T1000 (cell line): ENCODE measurements at regions not wholly inside any gene's neighbourhood (a gene's known extent, or its start where the extent isn't known, plus 50 kb on each side); places are given as distances from the start of the nearest gene placed in this dataset.
"Not testable (repeated sequence)": the region's sequence is repeated elsewhere in the genome, so short reads cannot be mapped to it uniquely, and the experiment has no call there.

Experiments used
- DNase-seq: peaks from one replicate; lab custom pipeline; 2025; ENCODE audit warnings: mixed read lengths; lab: John Stamatoyannopoulos, UW

DNA sequence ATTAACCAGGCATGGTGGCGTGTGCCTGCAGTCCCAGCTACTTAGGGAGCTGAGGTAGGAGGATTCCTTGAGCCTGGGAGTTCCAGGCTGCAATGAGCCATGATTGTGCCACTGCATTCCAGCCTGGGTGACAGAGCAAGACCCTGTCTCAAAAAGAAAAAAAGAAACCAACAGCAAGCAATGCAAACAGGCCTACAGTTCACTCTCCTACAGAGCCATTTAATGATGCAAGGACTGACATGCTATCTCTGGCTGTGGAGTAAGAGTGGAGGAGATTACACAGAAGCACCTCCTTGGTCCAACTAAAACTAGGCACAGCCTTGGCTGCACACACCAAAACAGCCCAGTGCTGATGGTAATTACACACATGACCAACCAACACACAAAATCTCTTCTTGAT, 127.5 kb upstream of the SOD1 start:
- DNase-seq, result no peak

DNA sequence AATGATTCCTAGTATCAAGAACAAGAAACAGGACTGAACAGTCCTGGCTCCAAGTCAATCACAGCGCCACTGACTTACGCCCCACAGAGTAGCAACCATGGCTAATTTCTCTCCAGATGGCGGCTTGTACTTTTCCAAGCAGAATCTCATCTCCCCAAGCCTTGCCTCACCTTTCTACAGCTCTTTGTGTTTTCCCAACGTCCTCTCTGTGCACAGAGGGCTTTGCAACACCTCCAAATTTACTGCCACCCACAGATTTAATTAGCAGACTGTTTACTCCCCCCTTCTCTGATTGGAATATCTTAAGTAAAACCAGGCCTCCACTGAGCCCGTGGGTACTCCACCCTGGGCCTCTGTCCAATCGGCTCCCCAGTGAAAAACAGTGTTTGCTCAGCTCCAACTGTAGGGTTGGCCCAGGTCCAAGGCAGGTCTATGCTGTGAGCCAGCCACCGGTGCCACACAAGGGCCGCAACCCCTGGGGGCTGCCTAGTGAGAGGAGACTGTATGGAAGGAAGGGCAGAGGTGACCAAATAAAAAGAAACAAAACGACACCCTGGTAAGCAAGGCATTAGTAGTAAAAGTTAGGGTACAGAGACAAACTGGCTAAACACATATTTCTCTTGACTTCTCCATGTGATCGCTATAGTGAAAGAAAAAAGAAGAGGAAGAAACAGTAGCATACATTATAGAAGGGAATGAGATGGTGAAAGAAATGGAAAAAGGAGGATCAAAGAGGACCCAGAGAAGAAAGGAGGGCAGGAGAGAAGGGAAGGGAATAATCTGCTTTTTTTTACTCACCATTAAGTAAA, 128.4 kb upstream of the SOD1 start:
- no peak for DNase-seq

DNA sequence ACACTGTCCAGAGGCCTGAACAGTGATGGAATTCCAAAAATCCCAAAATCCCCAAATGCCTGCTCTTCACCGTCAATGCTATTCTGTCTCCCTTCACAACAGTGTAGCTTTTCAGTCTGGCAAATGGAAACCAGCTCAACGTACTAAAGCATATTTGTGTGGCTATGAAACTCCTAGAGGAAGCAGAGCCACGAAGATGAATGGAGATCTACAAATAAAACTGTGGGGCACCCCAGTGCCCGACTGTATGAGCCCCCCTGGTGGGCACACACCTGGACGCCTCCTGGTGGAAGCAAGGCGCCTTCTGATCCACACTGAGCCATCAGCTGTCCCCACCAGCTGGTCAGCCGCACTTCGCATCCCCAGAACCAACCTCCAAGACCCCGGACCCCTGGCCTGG, 129.1 kb upstream of the SOD1 start:
- no peak for DNase-seq

DNA sequence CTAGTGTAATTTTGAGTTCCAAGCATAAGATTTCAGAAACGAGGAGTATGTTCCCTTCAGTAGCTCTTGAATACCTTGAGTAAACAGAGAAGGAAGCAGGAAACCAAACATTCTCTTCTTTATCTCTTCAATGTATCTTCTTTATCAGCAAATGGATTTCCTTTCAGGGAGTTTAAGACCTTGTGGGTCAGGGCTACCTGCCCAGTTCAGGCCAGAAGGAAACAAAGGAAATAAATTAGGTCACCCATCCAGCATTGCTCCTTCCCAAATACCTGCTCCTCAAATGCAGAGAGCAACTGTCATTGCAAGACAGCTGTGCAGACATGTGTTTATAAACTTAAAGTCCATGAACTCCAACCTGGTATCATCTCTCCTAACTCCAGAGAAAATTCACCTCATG, 130.1 kb upstream of the SOD1 start:
- no peak for DNase-seq

DNA sequence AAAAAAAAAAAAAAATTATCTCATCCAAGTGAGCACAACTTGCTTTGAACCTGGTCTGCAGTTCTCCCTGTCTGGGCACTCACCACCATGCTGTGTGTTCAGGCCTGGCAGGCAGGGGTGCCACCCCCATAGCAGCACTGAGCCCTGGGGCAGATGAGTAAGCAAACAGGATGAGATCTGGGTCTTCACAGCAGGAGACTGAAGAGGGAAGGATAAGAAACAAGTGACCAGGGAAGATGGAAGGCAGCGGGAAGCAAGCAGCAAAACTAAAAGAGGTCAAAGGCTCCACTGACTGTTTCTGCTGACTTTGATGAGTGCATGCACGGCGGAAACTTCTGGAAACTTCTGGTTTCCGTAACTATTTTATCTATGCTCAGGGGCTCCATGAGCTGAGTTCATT, 133.5 kb upstream of the SOD1 start:
- DNase-seq, result peak; percentile 76

DNA sequence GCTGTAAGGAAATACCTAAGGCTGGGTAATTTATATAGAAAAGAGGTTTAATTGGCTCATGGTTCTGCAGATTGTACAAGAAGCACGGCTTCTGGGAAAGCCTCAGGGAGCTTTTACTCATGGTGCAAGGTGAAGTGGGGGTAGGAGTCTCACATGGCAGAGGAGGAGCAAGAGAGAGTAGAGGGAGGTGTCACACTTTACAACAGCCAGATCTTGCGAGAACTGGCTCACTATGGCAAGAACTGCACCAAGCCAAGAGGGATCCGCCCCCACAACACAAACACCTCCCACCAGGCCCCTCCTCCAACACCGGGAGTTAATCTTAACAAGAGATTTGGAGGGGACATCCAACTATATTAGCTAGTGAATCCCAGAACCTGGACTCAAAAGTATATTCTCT, 135.4 kb upstream of the SOD1 start:
- no peak for DNase-seq

DNA sequence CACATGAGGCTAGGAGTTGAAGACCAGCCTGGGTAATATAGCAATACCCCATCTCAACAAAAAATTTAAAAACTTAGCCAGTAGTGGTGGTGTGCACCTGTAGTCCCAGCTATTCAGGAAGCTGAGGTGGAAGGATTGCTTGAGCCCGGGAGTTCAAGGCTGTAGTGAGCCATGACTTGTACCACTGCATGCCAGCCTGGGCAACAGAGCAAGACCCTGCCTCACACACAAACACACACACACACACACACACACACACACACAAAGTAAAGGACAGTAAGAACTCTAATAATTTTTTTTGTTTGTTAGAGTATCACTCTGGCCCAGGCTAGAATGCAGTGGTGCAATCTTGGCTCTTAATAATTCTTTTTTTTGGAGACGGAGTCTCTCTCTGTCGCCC, 138.0 kb upstream of the SOD1 start:
- DNase-seq, result no peak

DNA sequence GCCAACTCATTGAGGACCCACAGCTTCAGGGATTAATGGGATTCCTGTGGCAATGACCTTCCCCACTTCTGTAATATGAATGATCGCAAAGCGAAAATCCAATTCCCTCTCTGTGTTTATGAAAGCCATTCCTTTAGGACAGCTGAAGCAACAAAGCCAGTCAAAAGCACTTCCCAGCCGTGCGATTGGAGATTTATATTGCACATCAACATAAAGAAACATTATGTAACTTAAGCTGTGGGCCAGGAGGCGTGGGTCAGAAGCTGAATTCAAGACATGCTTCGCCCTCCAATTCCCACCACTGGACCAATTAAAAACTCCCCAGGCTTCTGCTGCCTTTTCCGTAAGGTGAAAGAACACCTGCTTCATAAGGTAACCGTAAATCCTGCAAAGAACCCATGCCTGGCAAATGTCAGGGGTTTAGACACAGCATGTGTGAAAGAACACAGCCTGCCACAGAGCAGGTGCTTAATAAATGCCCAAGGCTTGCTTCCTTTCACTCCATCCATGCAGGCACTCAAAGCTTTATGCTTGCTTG, 138.9 kb upstream of the SOD1 start:
- no peak for DNase-seq

DNA sequence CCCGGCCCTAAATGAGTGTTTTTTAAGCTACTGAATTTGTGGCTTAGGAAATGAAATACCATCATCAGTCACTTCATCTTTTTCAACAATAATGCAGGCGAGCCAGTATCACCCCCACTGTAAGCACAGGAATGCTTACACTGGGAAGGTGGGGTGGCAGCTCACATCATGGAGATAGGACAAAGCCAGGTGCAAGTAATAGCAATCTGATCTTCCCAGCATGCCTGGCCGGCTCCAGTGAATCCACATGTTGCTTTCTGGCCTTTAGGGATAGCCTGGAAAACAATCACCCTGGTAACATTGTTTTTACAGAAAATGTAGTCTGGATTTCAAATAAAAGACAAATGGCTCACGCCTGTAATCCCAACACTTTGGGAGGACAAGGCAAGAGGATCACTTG, 140.9 kb upstream of the SOD1 start:
- DNase-seq, result no peak

DNA sequence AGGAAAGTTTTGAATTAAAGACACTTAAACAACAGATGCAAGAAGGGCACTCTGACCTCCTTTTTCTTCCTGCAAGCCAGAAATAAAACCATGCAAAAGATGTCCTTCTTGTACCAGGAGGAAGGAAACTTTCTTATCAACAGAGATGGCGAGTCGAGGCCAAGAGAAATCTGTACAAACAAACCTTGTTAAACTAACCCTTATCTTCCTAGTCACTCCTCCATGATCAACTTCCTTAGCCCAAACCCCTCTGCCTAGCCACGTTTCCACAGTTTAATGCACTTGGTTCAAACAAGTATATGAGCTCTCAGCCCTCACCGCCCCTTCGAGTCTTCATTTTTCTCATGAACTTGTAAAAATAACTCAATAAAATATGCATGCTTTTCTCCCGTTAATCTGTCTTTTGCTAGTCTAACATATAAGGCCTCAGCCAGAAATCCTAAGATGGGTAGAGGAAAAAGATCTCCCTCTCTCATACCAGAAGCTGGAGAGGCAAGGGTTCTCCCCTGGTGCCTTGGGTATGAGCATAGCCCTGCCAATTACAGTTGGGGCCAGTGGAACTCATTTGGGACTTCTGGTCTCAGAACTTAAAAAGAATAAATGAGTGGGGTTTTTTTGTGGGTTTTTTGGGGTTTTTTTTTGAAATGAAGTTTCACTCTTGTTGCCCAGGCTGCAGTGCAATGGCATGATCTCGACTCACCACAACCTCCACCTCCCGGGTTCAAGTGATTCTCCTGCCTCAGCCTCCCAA, 141.7 kb upstream of the SOD1 start:
- no peak for DNase-seq

DNA sequence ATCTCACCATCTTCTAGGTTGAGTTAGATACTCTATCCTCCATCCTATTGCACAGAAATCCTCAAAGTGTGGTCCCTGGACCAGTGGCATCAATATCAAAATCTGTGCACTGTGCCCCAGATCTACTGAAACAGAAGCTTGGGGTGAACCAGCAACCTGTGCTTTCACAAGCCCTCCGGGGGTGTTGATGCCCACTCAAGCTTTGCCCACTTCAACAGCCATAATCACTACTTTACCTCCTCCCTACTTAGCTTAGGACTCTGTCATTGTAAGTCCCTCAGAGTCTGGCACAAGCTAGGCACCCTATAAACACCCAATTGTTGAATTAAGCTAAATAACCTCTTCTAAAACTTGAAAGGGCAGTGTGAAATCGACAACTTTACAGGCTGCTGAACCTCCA, 144.2 kb upstream of the SOD1 start:
- no peak for DNase-seq

DNA sequence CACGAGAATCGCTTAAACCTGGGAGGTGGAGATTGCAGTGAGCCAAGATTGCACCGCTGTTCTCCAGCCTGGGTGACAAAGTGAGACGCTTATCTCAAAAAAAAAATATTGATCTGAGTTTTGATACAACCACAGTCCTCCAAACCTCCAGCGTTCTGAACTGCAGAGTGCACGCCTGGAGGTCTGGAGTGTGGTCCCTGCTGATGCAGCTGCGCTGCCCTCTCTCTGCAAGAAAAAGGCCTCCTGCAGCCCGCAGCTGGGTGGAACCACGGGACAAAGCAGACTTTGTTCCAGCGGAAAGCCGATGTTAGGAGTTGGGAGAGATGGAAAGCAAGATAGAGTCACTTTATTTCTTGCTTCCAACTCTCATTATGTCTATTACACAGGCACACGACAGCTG, 144.9 kb upstream of the SOD1 start:
- DNase-seq, result no peak

DNA sequence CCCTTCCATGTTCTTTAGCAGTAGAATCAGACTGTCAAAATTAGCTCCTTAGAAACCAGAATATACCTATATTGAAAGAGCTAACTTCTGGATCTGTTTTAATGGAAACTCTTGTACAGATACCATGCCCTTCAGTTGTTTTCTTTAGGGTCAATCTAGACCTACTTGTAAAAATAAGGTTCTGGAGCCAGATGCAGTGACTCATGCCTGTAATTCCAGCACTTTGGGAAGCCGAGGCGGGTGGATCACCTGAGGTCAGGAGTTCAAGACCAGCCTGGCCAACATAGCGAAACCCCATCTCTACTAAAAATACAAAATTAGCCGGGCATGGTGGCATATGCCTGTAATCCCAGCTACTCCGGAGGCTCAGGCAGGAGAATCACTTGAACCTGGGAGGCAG, 146.0 kb upstream of the SOD1 start:
- not testable (repeated sequence) for DNase-seq

DNA sequence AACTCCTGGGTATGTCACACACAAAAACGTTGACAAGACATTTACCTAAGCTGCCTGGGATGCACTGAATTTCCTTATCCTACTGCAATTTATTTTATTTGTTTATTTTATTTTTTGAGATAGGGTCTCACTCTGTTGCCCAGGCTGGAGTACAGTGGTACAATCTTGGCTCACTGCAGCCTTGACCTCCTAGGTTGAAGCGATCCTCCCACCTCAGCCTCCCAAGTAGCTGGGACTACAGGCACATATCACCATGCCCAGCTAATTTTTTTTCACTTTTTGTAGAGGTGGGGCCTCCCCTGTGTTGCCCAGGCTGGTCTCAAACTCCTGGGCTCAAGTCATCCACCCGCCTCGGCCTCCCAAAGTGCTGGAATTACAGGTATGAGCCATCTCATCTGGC, 147.5 kb upstream of the SOD1 start:
- DNase-seq, result not testable (repeated sequence)

DNA sequence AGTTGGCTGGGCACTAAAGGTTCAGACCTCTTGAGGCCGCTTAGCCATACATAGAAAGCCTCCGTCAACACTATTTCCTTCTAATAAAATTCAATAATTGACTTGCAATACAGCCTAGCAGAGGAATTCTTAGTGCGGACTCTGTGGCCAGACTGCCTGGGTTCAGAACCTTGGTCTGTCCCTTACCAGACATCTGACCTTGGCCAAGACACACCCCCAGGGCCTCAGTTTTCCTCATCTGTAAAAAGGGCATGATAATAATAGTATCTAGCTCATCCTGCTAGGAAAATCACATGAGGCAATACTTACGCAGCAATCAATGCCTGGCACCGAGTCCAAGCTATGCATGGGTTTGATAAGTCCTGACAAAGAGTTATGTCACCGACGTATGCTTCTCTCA, 148.2 kb upstream of the SOD1 start:
- no peak for DNase-seq

DNA sequence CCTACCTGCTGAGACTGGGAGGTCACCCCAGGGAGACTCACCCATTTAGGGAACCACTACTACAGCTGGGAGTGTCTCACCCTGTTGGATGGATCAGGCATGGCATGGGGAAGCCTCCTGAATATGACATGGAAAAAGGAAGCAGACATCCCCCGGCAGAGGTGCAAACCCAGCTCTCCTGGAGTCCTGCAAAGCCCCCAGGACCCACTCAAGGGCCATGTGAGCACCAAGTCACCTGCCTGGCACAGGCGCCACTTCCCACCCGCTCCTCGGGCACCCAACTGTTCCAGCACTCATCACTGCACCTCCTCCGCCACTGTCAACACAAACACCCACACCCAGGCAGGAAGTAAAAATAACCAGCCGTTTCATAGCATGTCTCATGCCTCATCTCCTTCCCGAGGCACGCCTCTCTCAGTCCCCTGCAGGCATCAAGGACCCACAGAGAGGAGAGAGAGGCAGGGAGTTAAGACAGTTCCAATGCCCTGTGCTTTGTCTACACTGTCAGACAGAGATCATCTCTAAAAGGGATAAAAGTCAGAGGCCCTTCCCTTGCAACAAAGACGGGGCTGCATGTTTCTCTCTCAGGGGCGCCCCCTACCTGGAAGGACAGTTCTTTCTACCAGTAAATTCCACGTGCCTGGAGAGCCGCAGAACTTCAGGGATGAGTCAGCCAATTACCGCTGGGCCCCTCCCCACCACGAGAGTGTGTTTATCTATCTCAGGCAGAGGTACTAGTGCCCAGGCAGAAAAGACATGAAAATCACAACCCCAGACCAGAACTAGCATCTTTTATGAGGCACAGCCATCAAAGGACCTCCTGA, 150.1 kb upstream of the SOD1 start:
- peak; percentile 74 for DNase-seq

DNA sequence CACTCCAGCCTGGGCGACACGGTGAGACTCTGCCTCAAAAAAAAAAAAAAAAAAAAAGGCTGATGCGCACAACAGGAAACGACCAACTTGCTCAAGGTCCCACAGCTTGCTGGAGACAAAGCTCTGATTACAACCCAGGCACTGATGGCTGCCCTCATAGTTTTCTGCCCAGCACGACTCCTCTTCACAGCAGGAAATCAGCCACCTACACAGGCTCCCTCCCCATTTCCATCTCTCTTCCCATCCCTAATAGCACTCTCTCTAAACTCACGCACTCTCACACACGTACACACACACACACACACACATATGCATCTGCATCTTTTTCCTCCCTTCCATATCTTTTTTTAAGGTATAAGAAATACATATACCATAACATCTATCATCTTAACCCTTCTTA, 153.5 kb upstream of the SOD1 start:
- no peak for DNase-seq

DNA sequence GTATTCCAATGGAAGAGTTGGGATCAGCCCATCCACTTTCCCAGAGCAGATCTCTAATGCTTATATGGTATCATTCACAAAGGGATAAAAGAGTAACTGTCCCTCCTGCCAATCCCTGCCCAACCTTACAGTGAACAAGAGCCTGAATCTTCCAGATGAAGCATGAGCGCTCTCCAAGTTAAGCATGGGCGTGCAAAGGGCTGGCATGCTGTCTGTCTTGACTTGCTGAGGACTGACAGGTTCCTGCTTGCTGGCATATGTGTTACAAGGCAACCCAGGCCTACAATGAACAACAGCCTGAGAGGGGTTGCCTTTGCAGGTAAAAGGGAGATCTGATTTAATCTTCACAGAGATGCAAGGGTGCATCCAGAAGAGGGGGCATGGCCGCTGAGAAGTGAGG, 155.6 kb upstream of the SOD1 start:
- DNase-seq, result no peak

DNA sequence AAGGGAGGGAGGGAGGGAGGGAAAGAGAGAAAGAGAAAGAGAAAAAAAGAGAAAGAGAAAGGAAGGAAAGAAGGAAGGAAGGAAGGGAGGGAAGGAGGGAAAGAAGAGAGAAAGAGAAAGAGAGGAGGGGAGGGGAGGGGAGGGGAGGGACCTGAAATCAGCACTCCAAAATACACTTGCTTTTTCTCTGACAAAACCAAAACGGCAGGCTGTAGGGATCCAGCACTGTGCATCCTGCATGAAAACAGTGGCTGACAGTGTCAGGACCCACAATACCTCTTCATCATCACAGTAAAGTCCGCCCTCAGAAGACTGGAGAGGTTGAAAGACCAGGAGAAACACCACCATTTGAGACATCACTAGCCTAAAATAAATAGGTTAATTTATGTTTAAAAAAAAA, 156.0 kb upstream of the SOD1 start:
- no peak for DNase-seq

DNA sequence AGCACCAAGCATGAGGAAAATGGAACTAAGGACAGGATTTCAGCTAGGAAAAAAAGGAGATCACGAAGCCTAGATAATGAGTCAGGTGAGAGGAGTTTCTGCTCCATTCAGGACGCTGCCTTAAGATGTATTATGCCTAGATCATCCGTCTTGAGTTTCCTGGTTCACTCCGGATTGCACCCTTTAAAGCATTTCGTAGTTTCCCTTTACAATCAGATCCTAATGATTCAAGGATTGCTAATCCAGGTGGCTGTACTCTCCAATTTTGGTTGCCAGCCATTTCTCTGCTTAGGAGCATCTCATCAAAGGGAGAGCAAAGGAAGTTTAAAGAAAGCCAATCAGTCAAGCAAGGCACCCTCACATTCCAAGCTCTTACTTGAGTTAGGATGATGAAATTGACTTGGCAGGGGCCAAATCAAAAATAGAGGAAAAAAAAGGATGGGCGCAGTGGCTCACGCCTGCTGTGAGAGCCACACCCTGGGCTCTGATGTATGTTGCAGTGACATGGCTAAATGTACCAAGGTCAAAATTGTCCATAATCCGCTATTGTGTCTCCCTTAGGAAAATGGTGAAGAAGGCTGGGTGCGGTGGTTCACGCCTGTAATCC, 156.9 kb upstream of the SOD1 start:
- DNase-seq, result no peak

DNA sequence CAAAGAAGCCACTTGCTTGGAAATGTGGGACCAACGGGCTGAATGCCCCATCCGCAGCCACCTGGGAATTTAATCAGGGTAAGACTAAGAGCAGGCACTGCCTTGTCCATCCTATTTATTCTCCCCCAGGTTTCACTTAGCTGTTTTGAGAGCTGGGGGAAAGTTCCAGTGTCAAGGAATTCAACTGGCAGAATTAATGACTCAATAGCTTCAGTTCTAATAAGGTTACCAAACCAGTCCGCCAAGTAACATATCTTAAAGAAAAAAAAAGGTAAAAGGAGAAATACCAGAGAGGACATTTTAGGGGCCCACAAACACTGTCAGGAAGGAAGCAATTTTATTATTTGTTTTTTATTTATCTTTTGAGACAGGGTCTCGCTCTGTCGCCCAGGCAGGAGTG, 157.6 kb upstream of the SOD1 start:
- DNase-seq, result no peak

DNA sequence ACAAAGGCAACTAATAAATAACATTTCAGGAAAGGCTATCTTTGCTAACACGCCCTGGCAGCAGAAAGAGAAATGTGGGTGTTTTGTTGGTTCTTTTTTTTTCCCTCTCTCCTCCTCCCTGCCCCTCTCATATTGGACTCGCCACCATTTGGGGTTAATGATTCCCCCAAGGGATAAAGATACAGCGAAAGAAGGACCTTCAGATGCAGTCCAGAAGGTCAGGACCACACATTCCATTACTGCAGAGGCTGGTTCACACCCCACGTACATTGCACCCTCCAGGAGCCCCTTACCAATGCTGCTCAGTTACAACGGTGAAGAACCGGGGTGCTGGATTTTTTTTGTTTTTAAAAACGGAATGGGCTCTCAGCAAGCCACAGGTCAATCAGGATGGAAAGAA, 156.9 kb upstream of the TIAM1 start:
- no peak for DNase-seq
